HT-29 (cell line): ENCODE measurements at regions not wholly inside any gene's neighbourhood (a gene's known extent, or its start where the extent isn't known, plus 50 kb on each side); places are given as distances from the start of the nearest gene placed in this dataset.
"Not testable (repeated sequence)": the region's sequence is repeated elsewhere in the genome, so short reads cannot be mapped to it uniquely, and the experiment has no call there.

ENCODE experiments used
- DNase-seq: peaks from one replicate; pipeline ENCODE4 v3.0.0-alpha.2; 2015; ENCODE audit warnings: low spot score

DNA sequence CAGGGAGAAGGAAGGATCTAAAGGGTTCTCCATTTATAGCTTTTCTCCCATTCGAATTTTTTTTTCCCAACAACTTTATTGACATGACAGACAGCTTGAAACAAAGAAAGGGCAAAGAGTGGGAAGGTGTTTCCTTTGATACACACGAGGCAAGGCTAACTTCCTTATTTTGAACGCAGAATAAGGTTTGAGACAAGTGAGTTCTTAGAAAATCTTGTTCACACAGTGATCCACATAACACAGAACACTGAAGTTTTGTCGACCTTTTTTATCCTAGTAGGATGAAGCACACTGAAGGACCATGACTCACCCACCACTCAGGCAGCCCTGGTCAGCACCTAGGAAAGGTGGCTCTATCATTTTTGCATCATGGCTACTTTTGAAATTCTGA is 425.8 kb upstream of the MDFIC2 start:
- no peak for DNase-seq

DNA sequence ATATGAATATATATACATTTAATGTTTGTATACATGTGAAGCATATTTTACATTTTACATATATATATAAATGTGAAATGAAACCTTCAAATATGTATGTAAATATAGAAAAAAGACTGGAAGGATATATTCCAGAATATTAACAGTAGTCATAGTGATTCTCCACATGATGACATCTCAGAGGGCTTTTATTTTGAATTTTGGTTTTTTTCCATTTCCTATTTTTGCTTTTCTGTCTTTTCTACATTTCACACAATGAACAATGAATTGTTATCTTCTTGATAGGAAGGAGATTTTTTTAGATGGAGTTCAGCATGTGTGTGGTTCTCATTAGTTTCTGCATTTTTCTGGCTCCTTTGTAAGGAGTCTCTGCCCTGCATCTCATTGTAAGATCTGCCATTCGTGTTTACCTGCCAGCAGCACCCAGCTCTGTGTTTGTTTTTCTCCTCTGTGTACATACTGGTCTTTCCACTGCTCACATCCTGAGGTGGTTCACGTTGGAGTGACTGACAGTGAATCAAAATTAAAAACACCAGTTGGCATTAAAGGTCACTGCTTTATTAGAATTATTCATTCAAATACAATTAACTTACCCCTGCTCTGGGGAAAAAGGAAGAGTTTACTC is 425.3 kb upstream of the MDFIC2 start:
- peak; percentile 40 for DNase-seq

DNA sequence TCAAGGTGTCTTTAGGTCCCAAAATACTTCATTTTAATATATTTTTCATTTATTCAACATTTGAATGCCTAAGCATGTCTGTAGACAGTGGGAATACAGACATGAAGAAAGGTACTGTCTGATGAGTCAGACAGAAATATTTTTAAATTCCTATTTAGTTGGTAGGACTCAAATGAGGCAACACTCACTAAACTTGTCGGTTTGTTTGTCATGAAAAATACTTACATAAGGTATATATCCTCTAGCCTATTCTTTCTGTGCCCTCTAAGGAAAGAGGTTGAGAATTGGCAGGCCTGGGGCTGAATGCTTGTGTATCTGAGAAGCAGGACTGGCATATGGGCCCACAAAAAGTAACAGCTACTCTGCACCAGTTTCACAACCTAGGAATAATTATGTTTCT is 423.6 kb upstream of the MDFIC2 start:
- DNase-seq, result no peak

DNA sequence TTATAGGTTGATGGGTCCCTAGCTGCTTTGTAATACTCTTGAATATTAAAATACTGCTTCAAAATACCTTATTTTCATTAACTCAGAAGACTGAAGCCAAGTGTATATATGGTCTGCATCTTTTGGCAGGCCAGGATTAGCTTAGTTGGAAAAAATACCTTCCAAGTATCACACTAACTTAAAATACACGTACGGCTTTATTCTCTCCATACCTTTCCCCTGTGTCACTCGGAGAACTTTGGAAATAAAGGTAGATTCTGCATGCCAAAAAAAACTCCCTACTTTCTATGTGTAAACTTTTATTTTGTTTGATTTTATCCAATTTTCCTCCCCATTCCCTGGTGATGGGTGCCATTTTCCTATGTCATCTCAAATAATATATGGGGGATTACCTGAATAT is 422.3 kb upstream of the MDFIC2 start:
- no peak for DNase-seq

DNA sequence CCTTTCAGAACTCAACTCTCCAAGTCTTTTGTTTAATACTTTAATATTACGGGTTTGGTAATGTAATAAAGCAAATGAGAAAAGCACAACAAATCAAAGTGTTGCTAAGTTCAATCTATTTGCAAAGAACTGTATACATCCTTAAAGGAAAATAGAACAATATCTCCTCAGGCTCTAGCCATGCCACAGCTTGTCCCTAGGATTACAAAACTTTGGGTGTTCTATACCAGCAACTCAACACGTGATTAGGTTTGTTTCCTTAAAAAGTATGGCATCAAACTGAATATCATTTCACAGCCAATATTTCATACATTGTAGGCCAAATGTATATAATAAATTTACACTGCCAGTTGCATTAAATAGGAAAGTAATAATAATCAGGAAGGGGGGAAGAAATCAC is 418.6 kb upstream of the MDFIC2 start:
- DNase-seq, result no peak

DNA sequence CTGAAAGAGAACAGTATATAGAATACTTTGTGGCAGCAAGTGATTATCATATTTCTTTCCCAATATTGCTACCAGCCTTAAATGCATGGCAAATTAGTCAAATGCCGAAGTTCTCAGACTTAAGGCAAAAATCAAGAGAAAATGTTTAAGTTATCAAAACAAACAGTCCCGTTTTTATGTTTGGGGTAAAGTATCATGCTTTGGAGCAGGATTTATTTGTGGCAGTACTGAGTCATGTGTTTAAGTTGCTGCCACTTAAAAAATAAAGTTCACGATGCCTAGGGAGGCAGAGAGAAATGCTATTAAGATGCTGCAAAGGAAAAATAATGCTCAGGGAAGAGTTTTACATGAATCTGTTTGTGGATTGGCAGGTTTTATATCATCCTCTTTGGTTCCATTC is 417.4 kb upstream of the MDFIC2 start:
- DNase-seq, result no peak

DNA sequence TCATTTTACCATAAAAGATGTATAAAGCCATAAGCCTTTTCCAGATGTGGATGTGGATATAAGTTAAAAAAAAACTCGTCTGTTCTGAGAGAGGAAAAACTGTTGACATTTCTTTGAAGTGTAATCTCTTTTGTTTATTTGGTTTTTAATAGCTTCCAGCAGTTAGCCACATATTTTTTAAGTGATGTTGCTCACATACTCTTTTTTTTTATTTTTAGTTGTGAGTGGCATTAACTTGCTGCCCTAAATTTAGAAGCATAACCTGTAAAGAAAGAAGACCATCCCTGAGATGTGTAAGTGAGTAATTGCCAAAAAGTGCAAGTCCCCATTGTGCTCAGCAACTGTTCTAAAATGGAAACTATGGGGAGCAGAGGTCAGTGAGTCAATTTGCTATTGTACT is 415.9 kb upstream of the MDFIC2 start:
- no peak for DNase-seq

DNA sequence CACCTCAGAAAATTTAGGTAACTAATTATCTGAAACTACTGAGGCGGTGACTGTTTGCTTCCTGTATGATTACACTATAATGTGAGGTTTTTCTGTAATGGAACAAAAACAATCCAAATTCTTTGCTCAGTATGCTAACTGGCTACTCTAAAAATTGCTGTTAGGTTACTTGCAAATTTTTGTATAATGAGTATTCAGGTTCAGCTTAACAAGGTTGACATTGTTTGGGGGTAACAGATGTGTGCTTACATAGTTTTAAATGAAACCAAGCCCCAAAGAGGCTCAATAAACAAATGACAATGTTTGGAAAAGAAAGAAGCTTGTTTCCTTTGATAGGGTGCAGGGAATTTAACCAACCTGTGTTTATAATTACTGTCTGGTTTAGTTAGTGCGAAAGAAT is 414.5 kb upstream of the MDFIC2 start:
- DNase-seq, result no peak

DNA sequence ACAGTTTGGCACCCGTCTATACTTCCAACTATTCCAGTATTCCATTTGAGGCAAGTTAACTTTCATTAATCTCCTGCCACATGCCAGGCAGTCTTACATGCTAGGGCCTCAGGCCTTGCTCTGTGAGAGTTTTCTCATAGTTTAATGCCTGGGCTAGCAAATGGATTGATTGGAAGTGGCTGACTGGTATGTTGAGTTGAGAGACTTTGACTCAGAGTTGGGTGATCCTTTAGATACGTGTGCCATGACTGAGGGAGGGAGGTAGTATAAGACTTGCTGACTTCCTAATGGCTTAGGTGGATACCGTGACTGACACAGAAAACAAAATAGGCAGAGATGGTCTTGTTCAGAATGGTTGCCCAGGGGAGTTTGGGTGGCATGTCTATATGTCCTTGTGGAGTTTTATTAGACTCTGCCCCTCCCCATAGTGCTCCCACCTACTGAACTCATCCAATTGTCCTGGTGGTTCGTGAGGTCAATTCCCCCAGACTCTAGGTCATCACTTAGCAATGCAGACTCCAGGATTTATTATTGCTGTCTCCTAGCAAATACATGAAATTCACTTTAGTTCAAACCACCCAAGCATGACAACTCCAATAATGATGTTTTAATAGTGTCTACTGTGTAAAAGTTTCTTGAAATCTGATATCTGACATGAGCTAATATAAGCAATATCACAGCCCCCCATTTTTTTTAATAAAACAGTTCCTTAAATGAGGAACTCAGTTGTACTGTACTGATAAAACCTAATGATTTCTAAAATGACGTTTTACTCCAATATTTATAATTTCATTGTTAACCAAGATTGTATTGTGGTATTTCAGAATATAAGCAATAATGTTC is 413.9 kb upstream of the MDFIC2 start:
- no peak for DNase-seq

DNA sequence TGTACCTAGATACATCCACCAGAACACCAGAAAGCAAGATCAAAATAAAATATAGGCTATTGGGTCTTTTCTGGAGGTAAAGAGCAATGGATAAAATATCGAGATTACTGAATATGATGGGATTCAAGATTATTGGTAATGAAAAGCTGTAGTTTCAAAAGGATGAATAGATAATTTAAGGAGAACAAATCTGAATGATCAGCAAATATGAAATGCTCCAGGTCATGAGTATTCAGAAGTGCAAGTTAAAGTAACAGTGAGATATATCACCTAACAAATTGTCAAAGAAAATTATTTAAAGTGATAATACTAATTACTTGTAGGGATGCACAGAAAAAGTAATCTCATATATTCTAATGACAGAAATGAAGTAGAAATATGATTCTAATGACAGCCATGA is 409.6 kb upstream of the MDFIC2 start:
- DNase-seq, result no peak

DNA sequence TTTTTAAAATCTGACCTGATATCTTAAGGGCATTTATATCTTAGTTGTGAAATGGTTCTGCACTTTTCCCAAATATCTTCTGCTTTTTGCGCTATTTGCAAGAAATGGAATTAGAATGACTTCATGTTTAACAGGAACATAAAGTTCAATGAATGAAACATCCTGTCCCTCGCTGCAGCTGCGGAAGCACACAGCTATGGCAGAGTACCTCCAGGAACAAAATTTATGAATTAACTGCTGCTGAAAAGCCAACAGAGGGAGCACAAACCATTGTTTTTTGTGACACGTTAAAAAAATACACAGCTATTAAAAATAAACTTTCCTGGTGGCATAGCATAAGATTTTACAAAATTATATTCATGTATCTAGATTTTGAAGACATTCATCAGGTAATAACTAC is 404.4 kb upstream of the MDFIC2 start:
- peak; percentile 2 for DNase-seq

DNA sequence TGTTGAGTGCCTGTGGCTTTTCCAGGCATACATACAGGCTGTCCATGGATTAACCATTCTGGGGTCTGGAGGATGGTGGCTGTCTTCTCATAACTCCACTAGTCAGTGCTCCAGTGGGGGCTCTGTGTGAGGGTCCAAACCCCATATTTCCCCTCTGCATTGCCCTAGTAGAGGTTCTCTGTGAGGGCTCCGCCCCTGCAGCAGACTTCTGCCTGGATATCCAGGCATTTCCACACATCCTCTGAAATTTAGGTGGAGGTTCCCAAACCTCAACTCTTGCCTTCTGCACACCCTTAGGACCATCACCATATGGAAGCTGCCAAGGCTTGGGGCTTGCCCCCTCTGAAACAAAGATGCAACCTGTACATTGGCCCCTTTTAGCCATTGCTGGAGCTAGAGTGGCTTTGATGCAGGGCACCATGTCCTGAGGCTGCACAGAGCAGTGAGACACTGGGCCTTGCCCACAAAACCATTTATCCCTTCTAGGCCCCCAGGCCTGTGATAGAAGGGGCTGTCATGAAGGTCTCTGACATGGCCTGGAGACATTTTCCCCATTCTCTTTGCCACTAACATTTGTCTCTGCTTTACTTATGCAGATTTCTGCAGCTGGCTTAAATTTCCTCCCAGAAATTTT is 400.1 kb upstream of the MDFIC2 start:
- no peak for DNase-seq

DNA sequence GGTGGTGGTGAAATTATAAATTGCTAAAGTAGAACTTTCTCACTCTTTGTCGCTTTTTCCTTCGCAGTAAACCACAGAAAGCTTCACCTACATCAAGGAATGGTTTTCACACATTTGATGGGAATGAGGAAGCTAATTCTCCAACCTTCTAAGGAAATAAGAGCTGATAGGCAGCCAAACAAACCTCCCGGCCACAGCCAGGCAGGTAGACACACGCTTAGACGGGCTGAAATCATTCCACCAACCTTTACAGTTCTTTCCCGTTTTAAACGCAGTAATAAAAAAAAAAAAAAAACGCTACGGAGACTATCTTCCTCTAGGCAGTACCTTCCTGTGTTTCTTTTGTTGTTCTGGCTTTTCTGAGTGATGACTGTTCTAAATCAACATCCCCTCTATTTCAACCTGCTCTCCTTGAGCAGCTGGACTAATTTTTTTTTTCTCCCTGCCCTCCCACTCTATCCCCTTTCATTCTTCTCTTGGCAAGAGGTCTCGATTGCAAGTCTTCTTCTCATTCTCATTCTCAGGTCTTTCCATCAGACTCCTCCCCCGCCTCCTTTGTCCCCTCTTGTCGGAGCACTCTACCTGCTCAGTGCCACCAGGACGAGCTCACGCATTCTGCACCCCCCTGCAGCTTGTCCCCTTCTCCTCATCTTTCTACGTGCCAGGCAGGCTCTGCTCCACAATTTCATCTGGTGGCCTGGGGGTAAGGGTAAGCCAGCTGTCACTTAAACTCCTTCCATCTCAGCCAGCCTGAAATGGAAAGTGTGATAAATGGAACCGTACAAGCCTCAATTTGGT is 391.1 kb upstream of the MDFIC2 start:
- no peak for DNase-seq

DNA sequence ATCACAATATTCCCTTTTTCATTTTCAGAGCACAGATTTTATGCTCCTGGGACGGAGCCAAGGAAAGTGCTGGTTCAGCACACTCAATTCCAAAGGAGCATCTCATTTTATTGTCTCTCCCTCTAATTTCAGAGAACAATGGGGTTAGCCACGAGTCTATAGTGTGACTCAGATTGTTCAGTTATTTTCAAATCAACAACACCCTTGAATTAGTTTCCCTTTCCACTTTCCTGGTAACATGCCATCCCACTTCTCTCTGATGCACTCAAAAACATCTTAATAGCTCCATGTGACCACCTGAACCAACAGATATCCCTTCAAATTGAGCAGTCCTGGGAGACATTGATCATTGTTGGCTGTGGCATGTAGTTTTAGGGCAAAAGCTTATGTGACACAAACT is 389.7 kb upstream of the MDFIC2 start:
- DNase-seq, result no peak

DNA sequence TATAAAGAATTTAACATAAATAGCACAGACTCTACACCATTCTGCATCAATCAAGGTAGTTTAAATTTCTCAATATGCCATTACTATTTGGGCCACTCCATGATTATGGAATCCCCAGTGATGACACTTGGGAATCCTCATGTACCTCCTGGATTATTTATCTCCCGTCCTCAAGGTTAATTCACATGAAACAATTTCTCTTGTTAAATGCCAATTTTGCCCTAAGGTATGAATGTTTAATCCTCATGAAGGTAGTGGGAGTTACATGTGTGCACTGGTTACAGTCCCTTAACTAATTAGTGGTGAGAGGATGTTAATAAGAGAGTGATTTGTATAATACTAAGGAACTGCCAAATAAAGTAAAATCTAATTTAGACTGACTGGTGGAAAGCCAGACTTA is 372.3 kb upstream of the MDFIC2 start:
- no peak for DNase-seq

DNA sequence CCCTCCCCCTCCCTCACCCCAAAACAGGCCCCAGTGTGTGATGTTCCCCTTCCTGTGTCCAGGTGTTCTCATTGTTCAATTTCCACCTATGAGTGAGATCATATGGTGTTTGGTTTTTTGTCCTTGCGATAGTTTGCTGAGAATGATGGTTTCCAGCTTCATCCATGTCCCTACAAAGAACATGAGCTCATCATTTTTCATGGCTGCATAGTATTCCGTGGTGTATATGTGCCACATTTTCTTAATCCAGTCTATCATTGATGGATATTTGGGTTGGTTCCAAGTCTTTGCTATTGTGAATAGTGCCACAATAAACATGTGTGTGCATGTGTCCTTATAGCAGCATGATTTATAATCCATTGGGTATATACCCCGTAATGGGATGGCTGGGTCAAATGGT is 363.4 kb upstream of the MDFIC2 start:
- not testable (repeated sequence) for DNase-seq

DNA sequence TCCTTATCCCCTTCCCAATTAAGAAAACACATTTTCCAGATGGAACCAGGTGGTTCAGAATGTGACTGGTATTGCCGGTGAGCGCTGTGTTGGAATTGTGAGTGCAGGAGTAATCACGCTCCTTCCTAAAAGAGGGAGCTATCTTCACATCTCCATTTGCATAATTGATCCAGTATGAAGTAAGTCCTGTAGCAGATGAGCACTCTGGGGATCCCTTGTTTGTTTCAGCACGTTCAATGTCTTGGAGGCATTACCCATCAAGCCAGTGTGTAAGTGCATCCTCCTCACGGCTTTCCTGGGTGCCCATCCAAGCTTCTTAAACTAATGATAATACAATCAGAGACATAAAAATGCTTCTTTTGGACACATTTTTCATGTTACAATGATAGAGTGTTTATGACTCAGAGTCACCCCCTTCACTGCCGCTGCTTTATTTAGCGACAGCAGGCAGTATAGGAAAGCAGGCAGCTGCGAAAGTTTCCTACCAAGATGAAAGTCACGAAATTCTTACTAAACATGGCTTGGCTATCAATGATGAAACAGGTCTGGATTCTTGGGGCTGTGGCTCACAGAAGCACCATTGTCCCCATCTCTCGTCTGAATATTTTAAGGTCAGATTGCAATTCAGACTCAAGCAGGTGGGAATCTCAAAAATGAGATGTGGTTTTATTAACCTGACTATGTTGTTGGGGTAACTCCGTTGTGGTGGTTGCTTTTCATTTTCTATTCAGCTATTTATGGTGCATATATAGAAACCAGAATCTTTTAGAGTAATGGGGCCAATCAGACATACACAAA is 346.3 kb upstream of the MDFIC2 start:
- DNase-seq, result no peak

DNA sequence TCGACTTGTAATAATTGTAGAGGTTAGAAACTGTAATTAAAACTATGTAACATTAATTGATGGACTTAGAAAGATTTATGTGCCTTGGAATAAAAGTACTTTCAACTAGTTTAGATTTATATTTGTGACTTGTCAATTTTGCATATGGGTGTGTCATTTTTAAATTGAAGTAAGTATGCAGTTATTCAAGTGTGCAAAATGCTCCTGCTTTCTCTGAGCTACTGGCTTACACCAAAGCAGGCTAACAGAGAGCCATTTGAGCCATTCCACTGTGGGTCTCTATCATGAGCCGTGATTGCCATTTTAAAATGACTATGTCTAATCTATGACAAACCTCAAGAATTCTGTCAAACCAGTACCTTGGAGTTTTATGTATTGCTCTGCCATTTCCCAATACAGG is 345.0 kb upstream of the MDFIC2 start:
- no peak for DNase-seq

DNA sequence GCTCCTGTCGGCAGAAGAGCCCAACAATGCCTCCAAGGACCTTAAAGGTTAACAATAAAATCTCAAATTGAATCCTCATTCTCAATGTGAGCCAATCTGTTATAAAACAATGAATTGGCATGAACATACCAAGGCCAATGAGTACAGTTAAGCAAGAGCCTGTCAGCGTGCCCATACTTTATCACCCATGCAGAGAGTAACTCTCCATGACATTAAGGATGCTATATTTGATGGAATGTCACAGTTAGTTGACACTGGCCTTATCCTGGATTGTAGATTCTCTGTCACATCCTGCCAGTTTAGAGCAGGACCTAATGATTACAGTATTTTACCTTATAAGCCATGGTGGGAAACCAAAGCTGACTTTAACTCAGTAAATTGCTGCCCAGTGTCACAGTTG is 335.4 kb upstream of the MDFIC2 start:
- no peak for DNase-seq

DNA sequence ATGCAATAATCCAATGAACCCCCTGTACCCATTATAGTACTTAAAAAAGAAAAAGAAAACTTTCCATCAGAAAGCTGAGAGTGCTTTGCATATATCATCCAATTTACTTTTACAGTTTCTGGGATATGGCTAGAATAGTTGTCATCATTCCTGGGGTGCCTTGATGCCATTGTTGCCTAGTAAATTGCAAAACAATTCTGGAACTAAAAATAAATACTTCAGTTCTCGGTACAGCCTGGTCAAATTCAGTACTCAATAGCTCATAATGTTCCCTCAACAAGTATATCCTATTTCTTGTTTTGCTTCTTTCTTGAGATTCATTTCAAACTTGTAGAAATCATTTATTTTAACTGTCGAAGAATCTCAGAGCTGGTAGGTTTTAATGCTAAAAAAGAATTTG is 334.7 kb upstream of the MDFIC2 start:
- no peak for DNase-seq

DNA sequence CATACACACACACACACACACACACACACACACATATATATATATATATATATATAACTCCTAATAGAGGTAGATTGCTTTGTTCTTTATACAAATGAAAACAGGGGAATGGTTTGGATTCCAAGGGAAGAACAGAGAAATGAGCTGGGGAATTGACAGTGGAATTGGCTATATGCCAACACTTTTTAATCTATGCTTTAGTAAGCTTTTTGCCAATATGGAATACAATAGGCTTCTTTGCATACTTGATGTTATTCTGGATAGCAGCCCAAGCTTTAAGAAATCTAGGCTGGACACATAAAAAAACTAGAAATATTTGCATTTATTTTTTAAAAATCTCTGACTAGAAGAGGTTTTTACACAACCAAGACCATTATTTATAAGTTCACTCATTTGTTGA is 334.2 kb upstream of the MDFIC2 start:
- no peak for DNase-seq
